ENCODE measurements at regions not wholly inside any gene's neighbourhood (a gene's known extent, or its start where the extent isn't known, plus 50 kb on each side); places are given as distances from the start of the nearest gene placed in this dataset.

GRCh38 chr1:38440402-38440801 lies 393.8 kb upstream of the POU3F1 start:
- Histone ChIP-seq H3K4me3 (ENCODE audit: insufficient read depth, low read length, poor library complexity, severe bottlenecking) (no peak overlapping the region), H4K20me1 (ENCODE audit: low read depth, low read length) (no peaks in the 10 kb centered on the region), H3K36me3 (ENCODE audit: low read length) (no peaks in the 10 kb centered on the region), H3K27ac (ENCODE audit: low read depth, low read length) (no peak overlapping the region), H3K27me3 (ENCODE audit: low read length) (no peaks in the 10 kb centered on the region; the same call in 1 of the 2 replicates), H2AFZ (ENCODE audit: low read depth, low read length, severe bottlenecking) (no peak overlapping the region), H3K9me3 (ENCODE audit: insufficient read depth, low read length) (no peaks in the 10 kb centered on the region), H3K4me2 (ENCODE audit: low read depth, low read length, poor library complexity, severe bottlenecking) (no peak overlapping the region), H3F3A (ENCODE audit: insufficient read depth) (no peaks in the 10 kb centered on the region), H3K9me2 (replicated peaks; ENCODE audit: insufficient read depth, low read length) (no peaks in the 10 kb centered on the region; the same call in 1 of the 2 replicates), H3K79me2 (ENCODE audit: insufficient read depth, low read length) (no peaks in the 10 kb centered on the region), H3K9ac (ENCODE audit: low read length) (no peak overlapping the region)
- TF ChIP-seq EZH2phosphoT487 (conservative IDR thresholded peaks at IDR 0.05; ENCODE audit: low read length) = no peak
- TF ChIP-seq CTCF (IDR thresholded peaks at IDR 0.05; ENCODE audit: insufficient read depth, low read length, poor library complexity, severe bottlenecking) = no peak

DNA sequence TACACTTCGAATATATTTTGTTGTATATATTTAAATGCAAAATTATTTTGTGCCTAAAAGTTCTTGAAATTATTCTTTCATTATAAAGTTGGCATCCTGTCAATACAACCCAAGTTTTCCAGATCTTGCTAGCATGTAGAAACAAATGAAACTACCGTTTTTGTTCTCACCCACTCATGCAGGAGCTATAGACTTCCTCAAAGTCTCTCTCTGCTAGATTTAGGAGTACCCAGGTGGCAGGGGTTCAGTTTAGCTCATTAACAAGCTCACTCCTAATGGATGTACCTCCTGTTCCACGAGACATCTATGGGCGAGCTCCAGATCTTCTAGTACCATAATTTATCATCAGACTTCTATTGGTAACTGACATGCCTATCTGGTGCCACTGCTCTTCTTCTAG lies 390.2 kb upstream of the POU3F1 start:
- Histone ChIP-seq H3K79me2 (ENCODE audit: insufficient read depth, low read length) (no peaks in the 10 kb centered on the region), H3K27ac (ENCODE audit: low read depth, low read length) (no peak overlapping the region), H3K27me3 (ENCODE audit: low read length) (no peaks in the 10 kb centered on the region; the same call in 1 of the 2 replicates), H3K36me3 (ENCODE audit: low read length) (no peaks in the 10 kb centered on the region), H3K9me2 (replicated peaks; ENCODE audit: insufficient read depth, low read length) (no peaks in the 10 kb centered on the region; the same call in 1 of the 2 replicates), H3K9me3 (ENCODE audit: insufficient read depth, low read length) (no peaks in the 10 kb centered on the region), H3K4me3 (ENCODE audit: insufficient read depth, low read length, poor library complexity, severe bottlenecking) (no peak overlapping the region), H3K4me2 (ENCODE audit: low read depth, low read length, poor library complexity, severe bottlenecking) (no peak overlapping the region), H2AFZ (ENCODE audit: low read depth, low read length, severe bottlenecking) (no peak overlapping the region), H3K9ac (ENCODE audit: low read length) (no peak overlapping the region), H3F3A (ENCODE audit: insufficient read depth) (no peaks in the 10 kb centered on the region), H4K20me1 (ENCODE audit: low read depth, low read length) (no peaks in the 10 kb centered on the region)
- no peak for TF ChIP-seq EZH2phosphoT487 (conservative IDR thresholded peaks at IDR 0.05; ENCODE audit: low read length)

- no peak overlapping the region for H3K4me2 ChIP-seq (ENCODE audit: low read depth, low read length, poor library complexity, severe bottlenecking)
- H3K9me3 ChIP-seq (ENCODE audit: insufficient read depth, low read length) = no peaks in the 10 kb centered on the region
- H4K20me1 ChIP-seq (ENCODE audit: low read depth, low read length) = no peaks in the 10 kb centered on the region
- H3K27ac ChIP-seq (ENCODE audit: low read depth, low read length) = no peak overlapping the region
- no peak overlapping the region for H2AFZ ChIP-seq (ENCODE audit: low read depth, low read length, severe bottlenecking)
- no peaks in the 10 kb centered on the region for H3K9me2 ChIP-seq (replicated peaks; ENCODE audit: insufficient read depth, low read length)
- no peak overlapping the region for H3K9ac ChIP-seq (ENCODE audit: low read length)
- H3K79me2 ChIP-seq (ENCODE audit: insufficient read depth, low read length) = no peaks in the 10 kb centered on the region
- TF ChIP-seq EZH2phosphoT487 (conservative IDR thresholded peaks at IDR 0.05; ENCODE audit: low read length) (no peak), CTCF (IDR thresholded peaks at IDR 0.05; ENCODE audit: insufficient read depth, low read length, poor library complexity, severe bottlenecking) (no peak)
- H3K4me3 ChIP-seq (ENCODE audit: insufficient read depth, low read length, poor library complexity, severe bottlenecking) = no peak overlapping the region
- H3K27me3 ChIP-seq (ENCODE audit: low read length) = no peaks in the 10 kb centered on the region; the same call in 1 of the 2 replicates
- no peaks in the 10 kb centered on the region for H3F3A ChIP-seq (ENCODE audit: insufficient read depth)
- no peaks in the 10 kb centered on the region for H3K36me3 ChIP-seq (ENCODE audit: low read length)
Observed at GRCh38 chr1:38436006-38436405, 389.4 kb upstream of the POU3F1 start.

DNA sequence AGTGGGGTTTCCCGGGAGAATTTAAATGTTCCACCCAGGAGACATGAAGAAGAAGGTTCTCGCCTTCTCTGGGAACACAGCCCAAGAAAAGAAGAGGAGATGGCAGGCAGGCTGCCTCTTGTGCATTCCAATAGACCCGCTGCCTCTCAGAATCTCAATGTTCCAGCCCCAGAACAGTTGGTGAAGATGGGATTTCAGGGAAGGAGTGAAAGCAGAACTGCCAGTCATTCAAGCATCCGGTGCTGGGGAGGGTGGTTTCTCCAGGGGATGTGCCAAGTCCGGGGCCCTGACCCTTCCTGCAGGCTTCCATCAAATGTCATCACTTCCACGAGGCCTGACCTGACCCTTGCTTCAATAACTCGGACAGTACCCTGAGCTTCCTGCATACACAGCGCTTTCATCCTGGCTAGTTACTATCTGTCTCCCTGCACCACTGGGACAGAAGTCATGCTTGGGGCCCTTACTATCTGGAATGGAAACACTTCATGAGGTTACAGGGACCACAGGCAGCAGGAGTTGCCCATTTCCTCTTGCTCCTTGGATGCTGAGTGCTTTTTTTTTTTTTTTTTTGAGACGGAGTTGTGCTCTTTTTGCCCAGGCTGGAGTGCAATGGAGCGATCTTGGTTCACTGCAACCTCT lies 386.6 kb upstream of the POU3F1 start:
- TF ChIP-seq EZH2phosphoT487 (conservative IDR thresholded peaks at IDR 0.05; ENCODE audit: low read length) (no peak), CTCF (IDR thresholded peaks at IDR 0.05; ENCODE audit: insufficient read depth, low read length, poor library complexity, severe bottlenecking) (no peak)
- Histone ChIP-seq H3K4me3 (ENCODE audit: insufficient read depth, low read length, poor library complexity, severe bottlenecking) (no peak overlapping the region), H2AFZ (ENCODE audit: low read depth, low read length, severe bottlenecking) (no peak overlapping the region), H3F3A (ENCODE audit: insufficient read depth) (no peaks in the 10 kb centered on the region), H3K9me2 (replicated peaks; ENCODE audit: insufficient read depth, low read length) (no peaks in the 10 kb centered on the region), H3K27ac (ENCODE audit: low read depth, low read length) (no peak overlapping the region), H3K9ac (ENCODE audit: low read length) (no peak overlapping the region), H3K36me3 (ENCODE audit: low read length) (no peaks in the 10 kb centered on the region), H3K79me2 (ENCODE audit: insufficient read depth, low read length) (no peaks in the 10 kb centered on the region), H3K27me3 (ENCODE audit: low read length) (no peaks in the 10 kb centered on the region; the same call in 1 of the 2 replicates), H3K9me3 (ENCODE audit: insufficient read depth, low read length) (no peaks in the 10 kb centered on the region), H3K4me2 (ENCODE audit: low read depth, low read length, poor library complexity, severe bottlenecking) (no peak overlapping the region), H4K20me1 (ENCODE audit: low read depth, low read length) (no peaks in the 10 kb centered on the region)
